GM19351 (cell line): ENCODE measurements at regions not wholly inside any gene's neighbourhood (a gene's known extent, or its start where the extent isn't known, plus 50 kb on each side); places are given as distances from the start of the nearest gene placed in this dataset.
"Not testable (repeated sequence)": the region's sequence is repeated elsewhere in the genome, so short reads cannot be mapped to it uniquely, and the experiment has no call there.

Source experiments
- ATAC-seq: cut with Tn5 transposase; IDR thresholded peaks from one replicate; pipeline ENCODE4 v1.9.1; 2021; ENCODE audit warnings: mild to moderate bottlenecking, moderate library complexity; ENCODE audit not compliant: unreplicated experiment

DNA sequence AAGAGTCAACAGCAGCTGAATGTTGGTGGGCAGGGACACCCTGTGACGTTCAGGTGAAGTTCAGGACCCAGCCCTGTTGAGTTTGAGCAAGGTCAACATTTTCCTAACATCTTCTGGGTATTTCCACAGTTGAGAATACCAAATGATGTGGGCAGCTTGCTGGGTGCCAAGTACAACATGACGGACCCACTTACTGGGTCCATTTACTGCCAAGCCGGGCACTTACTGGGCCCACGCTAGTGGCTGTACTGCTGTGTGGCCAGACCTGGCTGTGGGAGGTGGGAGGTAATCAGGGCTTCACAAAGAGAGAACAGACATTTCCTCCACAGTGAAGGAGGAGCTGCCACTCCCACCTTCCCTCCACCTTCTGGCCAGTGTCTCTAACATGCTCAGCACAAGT, 99.2 kb downstream of the PSMG1 start:
- no peak for ATAC-seq

DNA sequence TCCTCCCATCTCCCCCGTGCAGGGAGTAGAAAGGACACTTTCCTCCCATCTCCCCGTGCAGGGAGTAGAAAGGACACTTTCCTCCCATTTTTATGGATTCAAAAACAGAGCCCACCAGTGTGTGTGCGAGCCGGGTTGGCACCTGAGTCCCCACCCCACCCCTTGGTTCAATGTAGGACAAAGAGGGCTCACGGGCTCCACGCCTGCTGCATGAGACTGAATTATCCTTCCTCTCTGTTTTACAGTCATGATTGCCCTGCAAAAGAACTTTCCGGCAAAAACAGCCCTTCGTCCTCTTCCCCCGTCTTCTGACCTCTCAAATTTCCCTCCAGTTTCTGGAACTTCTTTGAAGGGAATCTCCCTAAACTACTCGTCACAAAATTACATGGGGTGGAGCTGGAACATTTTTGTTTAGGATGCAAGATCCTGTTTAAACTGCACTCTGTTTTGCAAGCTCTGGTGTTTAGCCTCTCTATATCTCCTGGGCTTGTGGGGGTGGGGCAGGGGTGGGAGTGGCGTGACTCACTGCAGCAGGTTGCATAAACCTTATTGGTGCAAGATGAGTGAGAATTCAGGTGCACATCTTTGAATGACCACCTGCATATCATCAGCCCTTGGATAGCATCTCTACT, 99.8 kb downstream of the PSMG1 start:
- ATAC-seq, result no peak

DNA sequence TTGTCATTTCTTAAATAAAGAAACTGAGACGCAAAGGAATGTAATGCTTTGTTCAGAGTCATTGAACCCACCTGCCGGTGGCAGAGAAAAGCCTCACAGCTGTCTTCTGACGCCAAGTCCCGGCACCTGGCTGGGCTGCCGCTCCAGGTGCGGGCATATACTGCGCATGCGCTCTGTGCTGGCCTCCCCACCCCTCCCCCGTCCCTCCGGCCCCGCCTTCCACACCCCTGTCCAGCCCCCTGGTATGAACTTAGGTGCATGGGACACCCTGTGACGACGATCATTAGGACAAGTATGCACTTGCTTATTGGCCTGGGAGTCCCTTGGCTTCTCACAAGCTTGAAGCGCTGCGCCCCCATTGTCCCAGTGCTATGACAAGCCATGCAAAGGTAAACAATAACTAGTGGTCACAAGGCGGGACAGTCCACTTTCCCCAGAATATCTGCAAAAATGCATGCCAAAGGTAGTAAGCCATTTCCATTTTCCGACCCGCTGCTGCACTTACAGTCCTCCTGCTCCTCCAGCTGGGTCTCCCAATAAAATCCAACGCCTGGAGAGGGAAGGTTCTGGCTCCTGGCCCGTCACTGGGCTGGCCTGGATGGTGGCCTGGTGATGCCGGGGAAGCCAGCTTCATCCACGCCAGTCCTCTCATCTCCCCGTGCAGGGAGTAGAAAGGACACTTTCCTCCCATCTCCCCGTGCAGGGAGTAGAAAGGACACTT, 100.4 kb downstream of the PSMG1 start:
- no peak for ATAC-seq

DNA sequence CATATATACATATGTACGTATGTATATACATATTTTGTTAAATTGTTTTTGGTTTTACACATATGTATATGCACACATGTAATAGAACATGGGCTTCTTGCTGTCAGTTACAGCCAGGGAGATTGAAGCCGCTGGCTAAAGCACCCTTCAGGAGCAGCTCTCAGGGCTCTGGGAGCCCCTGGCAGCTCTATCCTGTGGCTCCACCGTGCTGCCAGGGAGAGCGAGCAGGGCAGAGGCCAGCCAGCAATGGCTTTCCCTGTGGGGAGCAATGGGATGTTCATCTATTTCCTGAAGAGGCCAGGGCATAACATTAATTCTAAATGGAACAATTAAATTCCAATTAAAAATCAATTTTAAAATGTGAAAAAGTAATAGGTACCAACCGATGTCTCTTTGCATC, 102.9 kb downstream of the PSMG1 start:
- ATAC-seq, result no peak

DNA sequence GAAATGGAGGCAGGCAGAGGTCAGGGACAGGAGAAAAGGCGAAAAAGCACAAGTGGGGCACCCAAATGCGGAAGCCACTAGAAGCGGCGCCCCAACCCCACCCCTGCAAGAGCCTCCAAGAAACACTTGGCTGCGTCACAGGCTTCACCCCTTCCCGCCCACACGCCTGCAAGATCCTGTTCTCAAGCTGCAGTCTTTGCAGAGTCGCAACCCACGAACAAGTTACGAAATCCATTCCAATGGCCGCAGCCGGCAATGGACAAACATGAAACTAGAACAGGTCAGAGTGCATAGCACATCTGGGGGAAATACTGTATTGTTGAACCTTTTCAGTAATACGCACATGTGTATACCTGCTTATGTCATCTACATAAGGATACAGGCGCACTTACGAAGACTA, 103.6 kb downstream of the PSMG1 start:
- ATAC-seq, result no peak

DNA sequence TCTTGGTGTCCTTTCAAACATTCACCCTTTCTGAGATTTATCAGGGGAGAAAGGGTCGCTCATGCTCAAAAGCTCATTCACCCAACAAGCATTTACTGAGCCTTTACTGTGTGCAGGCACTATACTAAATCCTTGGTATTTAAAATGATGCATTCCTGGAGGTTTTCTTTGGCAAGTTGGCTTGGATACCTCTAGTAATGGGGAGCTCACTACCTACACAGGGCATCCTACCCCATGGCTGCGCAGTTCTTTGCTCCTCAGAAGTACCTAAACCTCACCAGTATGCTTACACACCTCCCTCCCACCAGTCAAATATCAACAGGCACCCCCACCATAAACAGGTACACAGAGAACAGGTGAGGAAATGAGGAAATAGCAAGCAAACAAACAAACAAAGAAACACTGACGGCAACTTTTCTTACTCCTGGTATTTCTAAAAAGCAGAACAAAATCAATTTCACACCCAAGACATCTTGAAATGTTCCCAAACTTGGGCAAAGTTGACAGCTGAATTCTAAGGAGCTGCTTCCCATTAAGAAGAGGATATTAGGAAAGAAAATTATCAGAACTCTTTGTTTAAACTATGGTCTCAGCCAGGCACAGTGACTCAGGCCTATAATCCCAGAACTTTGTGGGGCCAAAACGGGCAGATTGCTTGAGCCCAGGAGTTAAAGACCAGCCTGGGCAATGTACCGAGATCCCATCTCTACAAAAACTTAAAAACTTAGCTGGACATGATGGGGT, 104.8 kb downstream of the PSMG1 start:
- ATAC-seq, result no peak

DNA sequence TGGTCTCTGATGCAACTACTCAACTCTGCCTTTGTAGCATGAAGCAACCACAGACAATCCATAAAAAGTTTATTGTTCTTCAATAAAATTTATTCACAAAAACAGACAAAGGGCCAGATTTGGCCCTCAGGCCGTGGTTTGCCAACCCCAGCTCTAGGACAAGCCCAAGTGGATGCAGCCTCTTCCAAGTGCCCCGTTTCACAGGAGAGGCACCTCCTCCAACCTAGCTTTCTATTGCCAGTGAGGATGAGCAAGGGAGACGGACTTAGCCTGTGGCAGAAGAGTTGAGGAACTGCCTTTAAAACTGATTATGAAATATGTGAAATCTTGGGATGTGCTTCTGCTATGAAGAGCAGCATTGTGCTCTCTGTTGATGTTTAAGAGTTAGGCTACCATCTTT, 105.4 kb downstream of the PSMG1 start:
- no peak for ATAC-seq

DNA sequence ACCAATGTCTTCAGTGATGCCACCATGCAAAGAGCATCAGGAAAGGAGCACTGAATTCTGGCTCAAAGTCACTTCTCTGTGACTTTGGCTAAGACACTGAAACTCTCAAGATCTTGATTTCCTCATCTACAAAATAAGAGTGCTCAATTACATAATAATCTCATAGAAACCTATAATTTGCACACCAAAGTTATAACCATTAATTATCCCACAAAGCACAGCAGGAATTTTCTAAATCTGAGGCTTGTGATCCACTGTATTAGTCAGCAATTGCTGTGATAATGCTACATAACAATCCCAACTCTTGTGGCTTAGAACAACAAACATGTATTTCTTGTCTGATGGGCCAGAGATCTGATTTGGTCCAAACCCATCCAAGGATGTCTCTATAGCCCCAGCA, 108.7 kb downstream of the PSMG1 start:
- ATAC-seq, result no peak

DNA sequence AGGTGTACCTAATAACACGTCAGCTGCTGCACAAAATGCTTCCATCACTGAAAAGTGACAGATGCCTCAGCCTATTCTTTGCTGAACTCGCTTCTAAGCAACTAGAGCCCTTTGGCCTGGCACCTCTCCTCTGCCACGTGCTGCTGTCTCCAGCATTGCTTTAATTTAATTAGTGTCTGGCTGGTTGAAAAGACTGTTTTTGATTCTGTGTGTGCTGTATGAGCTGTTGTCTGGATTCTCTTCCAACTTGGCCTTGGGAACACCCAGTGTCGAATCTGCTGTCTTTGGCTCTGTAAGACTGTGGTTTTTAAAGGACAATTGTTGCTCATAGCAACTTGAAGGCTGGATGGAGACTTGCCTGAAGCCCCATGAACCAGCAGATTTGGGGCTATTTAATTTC, 109.5 kb downstream of the PSMG1 start:
- ATAC-seq, result no peak

DNA sequence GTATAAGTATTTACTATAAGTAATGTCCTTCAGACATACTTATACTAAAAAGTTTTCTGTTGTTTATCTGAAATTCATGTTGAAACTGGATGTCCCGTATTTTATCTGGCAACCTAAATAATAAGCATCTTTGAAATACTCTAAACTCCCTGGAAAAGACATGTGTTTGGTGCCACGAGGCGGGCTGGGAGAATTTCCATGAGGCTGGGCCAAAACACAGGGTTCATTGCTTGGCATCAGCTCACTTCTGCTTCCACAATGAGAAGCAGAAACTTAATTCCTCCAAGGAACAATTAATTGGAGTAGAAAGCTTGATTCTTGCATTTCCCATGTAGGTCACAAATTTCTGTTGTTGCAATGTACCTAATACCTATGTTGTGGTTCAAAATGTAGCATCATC, 110.2 kb downstream of the PSMG1 start:
- no peak for ATAC-seq

DNA sequence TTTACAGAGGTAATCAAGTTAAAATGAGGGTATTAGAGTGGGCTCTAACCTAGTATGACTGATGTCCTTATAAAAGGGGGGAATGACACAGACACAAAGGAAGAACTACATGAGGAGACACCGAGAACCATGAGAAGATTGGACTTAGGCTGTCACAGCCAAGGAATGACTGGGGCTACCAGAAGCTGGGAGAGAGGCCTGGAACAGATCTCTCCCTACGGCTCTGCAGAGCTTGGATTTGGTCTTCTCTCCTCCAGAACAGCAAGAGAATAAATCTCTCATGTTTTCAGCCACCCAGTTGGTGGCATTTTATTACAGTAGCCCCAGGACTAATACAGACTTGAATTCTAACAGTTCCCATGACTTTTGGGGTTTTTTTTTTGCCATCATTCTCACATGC, 110.8 kb downstream of the PSMG1 start:
- no peak for ATAC-seq

DNA sequence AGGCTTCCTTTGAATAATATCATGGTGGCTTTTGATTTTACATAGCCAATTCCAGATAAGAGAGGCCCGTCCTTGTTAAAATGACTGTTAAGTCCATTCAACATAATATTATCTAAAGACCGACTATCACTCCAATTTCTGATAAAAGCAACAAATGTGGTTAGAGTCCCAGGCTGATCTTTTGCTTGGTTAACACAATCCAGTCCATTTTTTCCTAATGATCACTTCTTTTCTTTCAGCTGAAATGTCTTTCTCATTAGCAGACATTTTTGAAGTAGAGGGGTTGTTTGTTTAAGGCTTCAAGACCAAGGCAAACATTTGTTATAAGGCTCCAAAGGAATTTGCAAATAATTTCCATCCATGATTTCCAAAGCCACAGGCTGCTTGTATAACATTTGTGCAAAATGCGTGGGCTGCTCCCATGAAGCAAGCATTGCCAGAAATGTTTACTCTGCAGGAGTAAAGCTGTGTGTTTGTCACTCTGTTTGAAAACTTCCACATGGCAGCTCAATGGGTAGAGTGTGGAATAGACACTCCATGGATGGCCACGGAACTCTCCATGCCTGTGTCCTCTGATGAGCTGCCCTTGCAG, 111.5 kb downstream of the PSMG1 start:
- no peak for ATAC-seq

DNA sequence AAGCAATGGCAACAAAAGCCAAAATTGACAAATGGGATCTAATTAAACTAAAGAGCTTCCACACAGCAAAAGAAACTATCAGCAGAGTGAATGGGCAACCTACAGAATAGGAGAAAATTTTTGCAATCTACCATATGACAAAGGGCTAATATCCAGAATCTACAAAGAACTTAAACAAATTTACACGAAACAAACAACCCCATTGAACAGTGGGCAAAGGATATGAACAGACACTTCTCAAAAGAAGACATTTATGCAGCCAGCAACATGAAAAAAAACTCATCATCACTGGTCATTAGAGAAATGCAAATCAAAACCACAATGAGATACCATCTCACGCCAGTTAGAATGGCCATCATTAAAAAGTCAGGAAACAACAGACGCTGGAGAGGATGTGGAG, 113.4 kb downstream of the PSMG1 start:
- not testable (repeated sequence) for ATAC-seq

DNA sequence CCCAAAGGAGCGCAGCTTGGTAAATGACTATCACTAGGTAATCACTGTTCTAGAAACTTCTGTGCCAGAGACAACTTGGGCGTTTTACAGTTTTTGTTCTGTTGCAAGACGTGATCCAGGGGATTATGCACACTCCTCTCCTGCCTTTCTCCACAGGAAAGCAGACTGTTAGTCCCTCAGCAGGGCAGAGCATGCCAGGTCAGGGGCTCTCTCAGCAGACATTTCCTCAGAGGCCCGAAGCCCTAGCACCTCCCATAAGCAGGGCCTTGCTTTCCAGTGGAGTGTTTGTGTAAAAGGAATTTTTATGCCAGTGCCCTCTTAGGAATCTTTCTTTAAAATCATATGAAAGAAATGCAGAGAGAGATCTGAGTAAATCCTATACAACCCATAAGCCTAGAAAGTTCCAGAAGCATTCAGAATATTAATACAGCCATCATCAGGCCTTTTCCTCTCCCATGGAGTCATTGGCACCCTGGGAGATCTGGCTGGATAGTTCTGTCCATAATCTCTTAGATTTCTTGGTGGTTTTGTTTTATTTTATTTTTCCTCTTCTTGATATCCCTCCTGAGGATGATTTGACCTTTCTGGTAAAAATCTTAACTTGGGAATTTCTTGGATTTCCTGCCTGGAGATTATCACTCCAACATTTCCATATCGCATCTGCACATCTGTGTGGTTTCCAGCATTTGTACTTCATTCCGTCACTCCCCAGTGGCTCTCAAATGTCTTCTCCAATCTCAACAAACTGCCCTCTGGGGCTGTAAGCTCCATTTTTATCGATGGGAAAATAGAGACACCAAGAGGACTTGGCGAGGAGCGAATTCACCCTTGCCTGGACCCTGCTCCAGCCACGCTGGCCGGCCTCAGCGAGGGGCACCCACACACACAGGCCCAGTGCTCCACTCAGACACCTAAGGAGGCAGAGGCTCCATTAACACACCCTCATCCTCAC, 116.1 kb downstream of the PSMG1 start:
- no peak for ATAC-seq

DNA sequence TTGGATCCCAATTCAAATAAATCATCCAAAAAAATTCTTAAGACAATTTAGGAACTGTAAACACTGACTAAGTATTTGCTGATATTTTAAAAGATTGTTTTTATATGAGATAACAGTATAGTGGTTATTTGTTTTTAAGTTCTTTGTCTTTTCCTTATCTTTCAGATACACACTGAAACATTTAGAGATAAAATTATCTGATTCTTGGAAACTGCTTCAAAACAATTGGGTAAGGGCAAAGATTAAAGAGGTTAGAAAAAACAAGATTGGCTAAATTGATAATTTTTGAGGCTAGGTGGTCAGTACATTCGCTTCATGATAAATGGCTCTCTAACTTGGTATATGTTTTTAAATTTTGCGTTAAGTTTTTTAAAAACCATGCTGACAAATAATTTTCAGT, 117.3 kb downstream of the PSMG1 start:
- no peak for ATAC-seq

DNA sequence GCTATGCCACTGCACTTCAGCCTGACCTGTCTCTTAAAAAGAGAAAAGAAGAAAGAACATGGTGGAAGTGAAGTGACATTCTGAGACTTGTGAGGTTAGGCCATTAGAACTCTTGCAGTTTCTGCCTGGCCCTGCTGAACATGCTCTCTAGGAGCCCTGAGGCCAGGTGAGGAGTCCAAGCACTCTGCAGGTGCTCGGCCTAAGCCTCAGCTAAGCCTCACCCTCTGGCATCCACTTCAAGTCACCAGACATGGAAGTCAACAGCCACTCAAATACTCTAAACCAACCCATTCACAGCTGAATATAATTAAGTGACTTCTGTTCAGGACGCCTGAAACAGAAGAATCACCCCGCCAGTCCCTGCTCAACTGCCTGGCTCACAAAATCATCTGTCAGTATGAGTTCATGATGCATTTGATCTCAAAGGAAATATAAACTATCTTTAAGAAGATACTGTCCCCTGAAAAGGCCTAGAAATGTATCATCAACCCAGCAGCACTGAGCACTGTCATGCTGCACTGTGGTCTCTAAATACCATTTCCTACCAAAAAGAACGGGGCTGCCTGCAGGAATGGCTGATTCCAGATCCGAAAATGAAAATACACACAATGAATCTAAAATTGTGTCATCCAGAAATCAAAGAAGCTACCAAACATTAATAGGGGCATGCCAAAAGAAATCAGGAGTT, 118.8 kb downstream of the PSMG1 start:
- ATAC-seq, result no peak

DNA sequence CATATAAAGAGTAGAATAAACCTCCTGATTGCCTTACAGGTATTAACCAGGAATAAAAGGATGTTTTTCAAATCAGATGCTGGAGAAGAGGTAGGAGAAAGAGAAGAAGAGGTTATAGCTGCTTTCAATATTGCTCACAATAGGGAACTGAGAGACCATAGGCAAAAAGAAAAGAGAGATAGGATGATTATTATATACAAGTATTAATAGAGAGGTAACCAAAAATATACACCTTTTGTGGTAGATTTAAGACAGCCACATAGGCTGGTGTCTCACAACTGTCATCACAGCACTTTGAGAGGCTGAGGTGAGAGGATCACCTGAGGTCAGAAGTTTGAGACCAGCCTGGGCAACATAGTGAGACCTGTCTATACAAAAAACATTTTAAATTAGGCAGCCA, 119.7 kb downstream of the PSMG1 start:
- ATAC-seq, result no peak

DNA sequence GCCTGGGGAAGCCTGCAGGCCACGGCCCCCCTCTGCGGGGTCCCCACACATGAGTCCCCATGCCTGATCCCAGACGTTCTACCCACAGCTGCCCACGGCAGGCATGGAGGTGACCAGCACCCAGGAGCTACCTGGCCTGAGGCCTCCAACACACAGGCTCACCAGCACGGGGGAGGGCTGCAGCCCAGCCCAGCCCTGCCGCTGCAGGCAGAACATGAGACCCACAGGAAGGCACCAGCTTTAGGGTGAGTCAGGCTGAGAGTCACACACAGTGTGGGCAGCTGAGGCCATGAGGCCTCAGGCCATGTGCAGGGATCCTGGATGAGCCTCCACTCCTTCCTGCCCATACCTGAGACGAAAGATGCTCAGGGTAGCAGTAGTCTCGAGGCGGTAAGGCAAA, 121.1 kb downstream of the PSMG1 start:
- no peak for ATAC-seq

DNA sequence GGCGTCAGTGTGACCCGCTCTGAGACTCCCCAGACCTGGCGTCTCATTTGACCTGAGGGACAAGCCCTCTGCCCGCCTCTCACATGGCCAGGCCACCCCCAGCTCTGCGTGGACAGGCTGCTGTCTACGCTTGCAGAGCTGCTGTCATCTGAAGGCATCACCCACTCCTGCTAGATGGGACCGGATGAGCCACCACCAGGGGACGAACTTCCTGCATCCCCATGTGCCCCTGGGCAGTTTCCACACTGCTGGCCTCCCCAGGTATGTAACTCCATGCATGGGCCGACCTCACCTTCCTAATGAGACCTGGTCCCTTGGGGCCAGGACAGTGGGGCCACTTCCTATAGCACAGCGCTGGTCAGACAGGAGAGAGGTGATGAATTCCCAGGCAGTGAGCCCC, 121.5 kb downstream of the PSMG1 start:
- ATAC-seq, result no peak

DNA sequence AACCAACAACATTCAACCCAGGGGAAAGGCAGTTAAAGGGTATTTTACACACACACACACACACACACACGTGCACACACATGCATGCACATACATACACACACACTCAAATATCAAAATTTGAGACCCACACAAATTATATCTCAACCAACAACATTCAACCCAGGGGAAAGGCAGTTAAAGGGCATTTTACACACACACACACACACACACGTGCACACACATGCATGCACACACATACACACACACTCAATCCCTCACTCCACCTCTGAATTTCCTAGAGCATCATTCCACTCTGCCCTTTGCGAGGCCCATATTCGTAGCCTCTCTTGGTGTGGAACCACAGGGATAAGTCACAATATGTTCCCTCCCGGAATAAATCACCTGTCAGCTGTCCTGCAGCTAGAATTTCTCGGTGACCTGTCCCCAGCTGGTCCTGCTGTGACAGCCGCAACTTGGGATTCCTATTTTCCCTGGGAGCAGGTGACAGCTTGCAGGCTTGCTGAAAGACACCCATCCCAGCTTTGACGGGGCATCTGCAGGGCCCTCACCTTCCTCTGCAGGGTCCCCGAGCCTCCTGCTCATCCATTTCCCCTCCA, 122.7 kb downstream of the PSMG1 start:
- no peak for ATAC-seq
